ENCODE measurements at regions not wholly inside any gene's neighbourhood (a gene's known extent, or its start where the extent isn't known, plus 50 kb on each side); places are given as distances from the start of the nearest gene placed in this dataset.
A peak's percentile ranks its signal among the peaks of the same experiment; 100 is the strongest.

GRCh38 chr1:91616712-91617111 lies 116.1 kb downstream of the CDC7 start:
- Histone ChIP-seq H3K27ac (replicated peaks; ENCODE audit: low read length) (no peak overlapping the region), H3K36me3 (replicated peaks in 1 of 2; ENCODE audit: control insufficient read depth in 2 of 2, insufficient read depth in 2 of 2, low read length in 2 of 2) (no peaks in the 10 kb centered on the region), H3K9ac (ENCODE audit: low read depth, low read length, poor library complexity) (no peak overlapping the region), H3K4me2 (ENCODE audit: insufficient read depth, low read length, poor library complexity, severe bottlenecking) (no peak overlapping the region), H3K9me3 (replicated peaks in 1 of 2; ENCODE audit: control insufficient read depth in 2 of 2, insufficient read depth in 1 of 2, low read depth in 1 of 2, low read length in 2 of 2) (peaks cover 0 to 3% of the 10 kb centered on the region in 2 donors), H4K91ac (ENCODE audit: low read depth, low read length, poor library complexity) (no peak overlapping the region), H2BK120ac (ENCODE audit: low read depth, low read length) (no peak overlapping the region), H3K14ac (ENCODE audit: low read length) (no peak overlapping the region), H3K18ac (ENCODE audit: low read length) (no peak overlapping the region), H2BK5ac (ENCODE audit: low read length) (no peak overlapping the region), H3K23ac (ENCODE audit: low read depth, low read length, poor library complexity) (no peak overlapping the region), H3K4me3 (ENCODE audit: low read length in 2 of 2) (no peak overlapping the region), H3K4me1 (ENCODE audit: control insufficient read depth in 2 of 2, insufficient read depth in 1 of 2, low read depth in 1 of 2, low read length in 2 of 2) (peaks cover 7 to 9% of the 10 kb centered on the region in 2 donors), H2BK15ac (ENCODE audit: low read length) (no peak overlapping the region), H2AFZ (ENCODE audit: low read length) (no peak overlapping the region), H3K27me3 (ENCODE audit: control insufficient read depth in 3 of 3, insufficient read depth in 3 of 3, low read depth in 1 of 3, low read length in 3 of 3) (peaks cover 0 to 6% (median 0%) of the 10 kb centered on the region in 3 experiments), H2AK5ac (ENCODE audit: low read depth, low read length) (no peak overlapping the region), H3K79me1 (ENCODE audit: low read depth, low read length) (no peaks in the 10 kb centered on the region), H2BK12ac (ENCODE audit: low read length) (no peak overlapping the region), H3K4ac (ENCODE audit: low read length) (no peak overlapping the region), H4K8ac (ENCODE audit: low read depth, low read length) (no peak overlapping the region)
- no peak for DNase-seq (ENCODE audit: low spot score)
- WGBS, 2 donors (ENCODE audit: extremely low coverage in 2 of 2, insufficient read length in 2 of 2, insufficient replicate concordance in 1 of 2): no CpG with 5 or more reads among the region's 3 CpGs

GRCh38 chr1:91617285-91617765 lies 116.7 kb downstream of the CDC7 start:
- no CpG with 5 or more reads among the region's 5 CpGs for WGBS, 2 donors (ENCODE audit: extremely low coverage in 2 of 2, insufficient read length in 2 of 2, insufficient replicate concordance in 1 of 2)

GRCh38 chr1:91619881-91620280 lies 119.2 kb downstream of the CDC7 start:
- Histone ChIP-seq H3K79me1 (ENCODE audit: low read depth, low read length) (no peaks in the 10 kb centered on the region), H2AFZ (ENCODE audit: low read length) (no peak overlapping the region), H3K27me3 (ENCODE audit: control insufficient read depth in 3 of 3, insufficient read depth in 3 of 3, low read depth in 1 of 3, low read length in 3 of 3) (peaks cover 0 to 6% (median 0%) of the 10 kb centered on the region in 3 experiments), H3K27ac (replicated peaks; ENCODE audit: low read length) (no peak overlapping the region), H3K4ac (ENCODE audit: low read length) (no peak overlapping the region), H2BK5ac (ENCODE audit: low read length) (no peak overlapping the region), H2BK15ac (ENCODE audit: low read length) (no peak overlapping the region), H3K4me2 (ENCODE audit: insufficient read depth, low read length, poor library complexity, severe bottlenecking) (no peak overlapping the region), H2BK120ac (ENCODE audit: low read depth, low read length) (no peak overlapping the region), H3K23ac (ENCODE audit: low read depth, low read length, poor library complexity) (no peak overlapping the region), H3K14ac (ENCODE audit: low read length) (no peak overlapping the region), H2AK5ac (ENCODE audit: low read depth, low read length) (no peak overlapping the region), H4K8ac (ENCODE audit: low read depth, low read length) (no peak overlapping the region), H3K18ac (ENCODE audit: low read length) (no peak overlapping the region), H3K9me3 (replicated peaks in 1 of 2; ENCODE audit: control insufficient read depth in 2 of 2, insufficient read depth in 1 of 2, low read depth in 1 of 2, low read length in 2 of 2) (peaks cover 0 to 3% of the 10 kb centered on the region in 2 donors), H3K9ac (ENCODE audit: low read depth, low read length, poor library complexity) (no peak overlapping the region), H3K4me3 (ENCODE audit: low read length in 2 of 2) (no peak overlapping the region), H3K4me1 (ENCODE audit: control insufficient read depth in 2 of 2, insufficient read depth in 1 of 2, low read depth in 1 of 2, low read length in 2 of 2) (peaks cover 3 to 4% of the 10 kb centered on the region in 2 donors), H4K91ac (ENCODE audit: low read depth, low read length, poor library complexity) (no peak overlapping the region), H3K36me3 (replicated peaks in 1 of 2; ENCODE audit: control insufficient read depth in 2 of 2, insufficient read depth in 2 of 2, low read length in 2 of 2) (no peaks in the 10 kb centered on the region), H2BK12ac (ENCODE audit: low read length) (no peak overlapping the region)
- DNase-seq (ENCODE audit: low spot score): no peak
- WGBS, 2 donors (ENCODE audit: extremely low coverage in 2 of 2, insufficient read length in 2 of 2, insufficient replicate concordance in 1 of 2): no CpG with 5 or more reads among the region's 3 CpGs

More at GRCh38 chr1:91617285-91617765, 116.7 kb downstream of the CDC7 start:
- peaks cover 0 to 6% (median 0%) of the 10 kb centered on the region in 3 experiments for H3K27me3 ChIP-seq (ENCODE audit: control insufficient read depth in 3 of 3, insufficient read depth in 3 of 3, low read depth in 1 of 3, low read length in 3 of 3)
- H4K91ac ChIP-seq (ENCODE audit: low read depth, low read length, poor library complexity): no peak overlapping the region
- no peak overlapping the region for H4K8ac ChIP-seq (ENCODE audit: low read depth, low read length)
- no peak overlapping the region for H3K23ac ChIP-seq (ENCODE audit: low read depth, low read length, poor library complexity)
- peaks cover 0 to 3% of the 10 kb centered on the region in 2 donors for H3K9me3 ChIP-seq (replicated peaks in 1 of 2; ENCODE audit: control insufficient read depth in 2 of 2, insufficient read depth in 1 of 2, low read depth in 1 of 2, low read length in 2 of 2)
- H3K14ac ChIP-seq (ENCODE audit: low read length): no peak overlapping the region
- no peak overlapping the region for H2BK12ac ChIP-seq (ENCODE audit: low read length)
- H3K4me3 ChIP-seq (ENCODE audit: low read length in 2 of 2): no peak overlapping the region
- DNase-seq (ENCODE audit: low spot score): no peak
- H3K36me3 ChIP-seq (replicated peaks in 1 of 2; ENCODE audit: control insufficient read depth in 2 of 2, insufficient read depth in 2 of 2, low read length in 2 of 2): no peaks in the 10 kb centered on the region
- H2BK5ac ChIP-seq (ENCODE audit: low read length): no peak overlapping the region
- no peak overlapping the region for H3K4ac ChIP-seq (ENCODE audit: low read length)
- H3K4me2 ChIP-seq (ENCODE audit: insufficient read depth, low read length, poor library complexity, severe bottlenecking): no peak overlapping the region
- no peak overlapping the region for H2BK15ac ChIP-seq (ENCODE audit: low read length)
- peak overlapping the region; percentile 42 for H2AFZ ChIP-seq (ENCODE audit: low read length)
- H3K18ac ChIP-seq (ENCODE audit: low read length): no peak overlapping the region
- no peak overlapping the region for H3K9ac ChIP-seq (ENCODE audit: low read depth, low read length, poor library complexity)
- H3K4me1 ChIP-seq (ENCODE audit: control insufficient read depth in 2 of 2, insufficient read depth in 1 of 2, low read depth in 1 of 2, low read length in 2 of 2): peaks cover 4% of the 10 kb centered on the region in 2 donors
- no peaks in the 10 kb centered on the region for H3K79me1 ChIP-seq (ENCODE audit: low read depth, low read length)
- no peak overlapping the region for H2BK120ac ChIP-seq (ENCODE audit: low read depth, low read length)
- H3K27ac ChIP-seq (replicated peaks; ENCODE audit: low read length): no peak overlapping the region
- no peak overlapping the region for H2AK5ac ChIP-seq (ENCODE audit: low read depth, low read length)

GRCh38 chr1:91621360-91621759 lies 120.7 kb downstream of the CDC7 start:
- Histone ChIP-seq H3K4me3 (ENCODE audit: low read length in 2 of 2) (no peak overlapping the region), H3K4ac (ENCODE audit: low read length) (no peak overlapping the region), H2BK12ac (ENCODE audit: low read length) (no peak overlapping the region), H2BK5ac (ENCODE audit: low read length) (no peak overlapping the region), H3K23ac (ENCODE audit: low read depth, low read length, poor library complexity) (no peak overlapping the region), H2BK15ac (ENCODE audit: low read length) (no peak overlapping the region), H3K36me3 (replicated peaks in 1 of 2; ENCODE audit: control insufficient read depth in 2 of 2, insufficient read depth in 2 of 2, low read length in 2 of 2) (no peaks in the 10 kb centered on the region), H2BK120ac (ENCODE audit: low read depth, low read length) (no peak overlapping the region), H3K18ac (ENCODE audit: low read length) (no peak overlapping the region), H4K91ac (ENCODE audit: low read depth, low read length, poor library complexity) (no peak overlapping the region), H3K14ac (ENCODE audit: low read length) (no peak overlapping the region), H3K9me3 (replicated peaks in 1 of 2; ENCODE audit: control insufficient read depth in 2 of 2, insufficient read depth in 1 of 2, low read depth in 1 of 2, low read length in 2 of 2) (peaks cover 0 to 3% of the 10 kb centered on the region in 2 donors), H3K79me1 (ENCODE audit: low read depth, low read length) (no peaks in the 10 kb centered on the region), H3K9ac (ENCODE audit: low read depth, low read length, poor library complexity) (no peak overlapping the region), H4K8ac (ENCODE audit: low read depth, low read length) (no peak overlapping the region), H3K27me3 (ENCODE audit: control insufficient read depth in 3 of 3, insufficient read depth in 3 of 3, low read depth in 1 of 3, low read length in 3 of 3) (peaks cover 0 to 6% (median 0%) of the 10 kb centered on the region in 3 experiments), H2AFZ (ENCODE audit: low read length) (no peak overlapping the region), H3K27ac (replicated peaks; ENCODE audit: low read length) (no peak overlapping the region), H3K4me1 (ENCODE audit: control insufficient read depth in 2 of 2, insufficient read depth in 1 of 2, low read depth in 1 of 2, low read length in 2 of 2) (peaks cover 4 to 6% of the 10 kb centered on the region in 2 donors), H3K4me2 (ENCODE audit: insufficient read depth, low read length, poor library complexity, severe bottlenecking) (no peak overlapping the region), H2AK5ac (ENCODE audit: low read depth, low read length) (no peak overlapping the region)
- DNase-seq (ENCODE audit: low spot score): no peak
- WGBS, 2 donors (ENCODE audit: extremely low coverage in 2 of 2, insufficient read length in 2 of 2, insufficient replicate concordance in 1 of 2): no CpG with 5 or more reads among the region's 3 CpGs
